K562 (cell line): ENCODE measurements at regions not wholly inside any gene's neighbourhood (a gene's known extent, or its start where the extent isn't known, plus 50 kb on each side); places are given as distances from the start of the nearest gene placed in this dataset.

Experiments used
- ATAC-seq: fragments of 200-7000 bp; cut with Tn5 transposase; 3 replicates; pipeline ENCODE4 v1.9.1; 2020; ENCODE audit warnings: moderate library complexity
- BruUV-seq: library from RNA; stranded (reverse); fragments of 400-500 nt; replicated peaks from 2 replicates; lab custom pipeline; 2021; lab: Mats Ljungman, UMichigan
- CTCF ChIA-PET: fragments of 300-600 bp; formaldehyde crosslinking; extraction: SDS; loops from one replicate; lab custom pipeline; 2021; ENCODE audit warnings: low intra/inter-chr PET ratio; lab: Yijun Ruan, JAX
- POLR2A ChIA-PET: fragments of 300-600, 350-650 bp; sonication (Branson Sonifier 250); formaldehyde crosslinking; extraction: SDS; loops from one replicate; lab custom pipeline; 2021; ENCODE audit warnings: antibody characterized with exemption, inconsistent platforms; lab: Yijun Ruan, JAX
- DNase-seq, 4 experiments: peaks; one replicate each; pipeline versions ENCODE4 v3.0.0 to v3.0.0-alpha.2; 2011 to 2018; ENCODE audit warnings: low spot score in 3 of 4, mixed read lengths in 3 of 4; ENCODE audit errors: extremely low read depth in 1 of 4
- FAIRE-seq: peaks from 2 replicates; lab custom pipeline; 2011; peaks lifted over from hg19 to GRCh38; lab: Jason Lieb, UNC
- H2AFZ ChIP-seq: 2 replicates; pipeline ENCODE4 v1.6.0; 2011; ENCODE audit warnings: low read depth, low read length, control low read depth, inconsistent platforms
- H3K27ac ChIP-seq: fragments of 200-600 bp; 3 replicates; pipeline ENCODE4 v1.8.0; 2011; ENCODE audit warnings: low read depth, mild to moderate bottlenecking, control low read depth, inconsistent platforms, low read length, moderate library complexity, mixed read lengths; ENCODE audit errors: extremely low read depth
- H3K27me3 ChIP-seq, 2 experiments: fragments of 300-600 bp in 1 of 2; 2 replicates in 1 of 2; 3 replicates in 1 of 2; pipeline versions ENCODE4 v1.6.0 to v1.8.0; 2011; ENCODE audit warnings: inconsistent platforms in 2 of 2, low read length in 2 of 2, mild to moderate bottlenecking in 1 of 2, mixed read lengths in 1 of 2, moderate library complexity in 1 of 2; ENCODE audit not compliant: control insufficient read depth in 2 of 2, insufficient read depth in 2 of 2
- H3K36me3 ChIP-seq: fragments of 300-600 bp; 3 replicates; pipeline ENCODE4 v1.8.0; 2011; ENCODE audit warnings: mild to moderate bottlenecking, low read length, inconsistent platforms; ENCODE audit not compliant: control insufficient read depth, insufficient read depth
- H3K4me1 ChIP-seq, 2 experiments: fragments of 200-600 bp in 1 of 2; replicated peaks in 1 of 2; 2 replicates in 1 of 2; 3 replicates in 1 of 2; pipeline versions ENCODE4 v1.5.1 to v1.8.0; 2011; ENCODE audit warnings: inconsistent platforms in 2 of 2, low read length in 2 of 2, mild to moderate bottlenecking in 1 of 2, mixed read lengths in 1 of 2, moderate library complexity in 1 of 2; ENCODE audit not compliant: control insufficient read depth in 2 of 2, insufficient read depth in 2 of 2
- H3K4me2 ChIP-seq: 2 replicates; pipeline ENCODE4 v1.6.1; 2011; ENCODE audit warnings: low read length, control low read depth, inconsistent platforms, mixed read lengths; ENCODE audit not compliant: insufficient read depth
- H3K4me3 ChIP-seq: fragments of 200-600 bp; sonication (generic), shearing (Covaris generic); 2 replicates; pipeline ENCODE4 v1.5.1; 2016; ENCODE audit warnings: control low read depth, inconsistent platforms
- H3K79me2 ChIP-seq: fragments of 200-600 bp; 3 replicates; pipeline ENCODE4 v1.8.0; 2011; ENCODE audit warnings: low read length, inconsistent platforms; ENCODE audit not compliant: control insufficient read depth, insufficient read depth
- H3K9ac ChIP-seq, 2 experiments: 2 replicates each; pipeline versions ENCODE4 v1.6.0 to v1.6.1; 2011; ENCODE audit warnings: low read depth in 2 of 2, low read length in 2 of 2, control low read depth in 1 of 2, inconsistent platforms in 1 of 2, mild to moderate bottlenecking in 1 of 2, mixed read lengths in 1 of 2; ENCODE audit not compliant: insufficient read depth in 1 of 2
- H3K9me1 ChIP-seq: one replicate; pipeline ENCODE4 v1.6.0; 2011; ENCODE audit warnings: inconsistent platforms, mild to moderate bottlenecking, low read length, moderate library complexity; ENCODE audit not compliant: control insufficient read depth, insufficient read depth
- H3K9me3 ChIP-seq: replicated peaks from 2 replicates; pipeline ENCODE4 v1.5.1; 2011; ENCODE audit warnings: low read depth, low read length, inconsistent platforms; ENCODE audit not compliant: control insufficient read depth, insufficient read depth
- H4K20me1 ChIP-seq: replicated peaks from 2 replicates; pipeline ENCODE4 v1.6.1; 2011; ENCODE audit warnings: low read length, inconsistent platforms, mixed read lengths; ENCODE audit not compliant: control insufficient read depth, insufficient read depth
- MYC ChIP-seq, 2 experiments: fragments of 250-450 bp in 1 of 2; sonication (Bioruptor Pico) in 1 of 2; IDR thresholded peaks; 2 replicates each; pipeline versions ENCODE4 v1.5.1 to v1.6.1; 2012 to 2021; ENCODE audit warnings: low read depth in 2 of 2, borderline replicate concordance in 1 of 2, improper control_type of control experiment in 1 of 2, low read length in 1 of 2, mild to moderate bottlenecking in 1 of 2, moderate library complexity in 1 of 2
- PHF20 ChIP-seq: fragments of 450-650 bp; IDR thresholded peaks from 2 replicates; pipeline ENCODE4 v1.6.1; 2018; ENCODE audit not compliant: partially characterized antibody
- TCF3 ChIP-seq: sonication (generic); formaldehyde crosslinking; IDR thresholded peaks from 2 replicates; pipeline ENCODE4 v1.4.0; 2020; ENCODE audit warnings: mild to moderate bottlenecking, missing genetic modification reagents
- WHSC1 ChIP-seq: IDR thresholded peaks from one replicate; pipeline ENCODE4 v1.6.1; 2012; ENCODE audit warnings: low read length, control low read depth, inconsistent platforms
- ZC3H8 ChIP-seq: fragments of 450-650 bp; IDR thresholded peaks from 2 replicates; pipeline ENCODE4 v1.6.1; 2017
- ZNF431 ChIP-seq: sonication (generic); formaldehyde crosslinking; IDR thresholded peaks from 2 replicates; pipeline ENCODE4 v1.8.0; 2022; ENCODE audit warnings: mild to moderate bottlenecking, missing genetic modification reagents
- ZNF445 ChIP-seq: fragments of 250-450 bp; sonication (Bioruptor Pico); IDR thresholded peaks from 2 replicates; pipeline ENCODE4 v1.4.0; 2020; ENCODE audit warnings: low read depth, mild to moderate bottlenecking, moderate library complexity
- WGBS: fragments of 100-300 bp; shearing (Covaris generic); methylation state at CpG from one replicate; pipeline ENCODE4 v1.1.6; 2016; ENCODE audit warnings: low coverage, mixed read lengths; ENCODE audit not compliant: insufficient coverage; ENCODE audit errors: missing lambda C conversion rate; 5-methylcytosine and 5-hydroxymethylcytosine counted together
- in situ Hi-C: fragments of 300-500 bp; cut with MboI; formaldehyde crosslinking; loops from 4 replicates; pipeline ENCODE4 v1.15.0; 2018; ENCODE audit warnings: inconsistent platforms, mixed read lengths
- intact Hi-C: fragments of 100-400 bp; cut with micrococcal nuclease; formaldehyde crosslinking; loops from 2 replicates; pipeline ENCODE4 v1.14.2; 2022
- TF ChIP-seq, protein P1 (sequence below): fragments of 250-450 bp; sonication (Bioruptor Pico); IDR thresholded peaks from 2 replicates; pipeline ENCODE4 v1.8.0; 2022; ENCODE audit warnings: moderate library complexity, mild to moderate bottlenecking, inconsistent platforms

DNA sequence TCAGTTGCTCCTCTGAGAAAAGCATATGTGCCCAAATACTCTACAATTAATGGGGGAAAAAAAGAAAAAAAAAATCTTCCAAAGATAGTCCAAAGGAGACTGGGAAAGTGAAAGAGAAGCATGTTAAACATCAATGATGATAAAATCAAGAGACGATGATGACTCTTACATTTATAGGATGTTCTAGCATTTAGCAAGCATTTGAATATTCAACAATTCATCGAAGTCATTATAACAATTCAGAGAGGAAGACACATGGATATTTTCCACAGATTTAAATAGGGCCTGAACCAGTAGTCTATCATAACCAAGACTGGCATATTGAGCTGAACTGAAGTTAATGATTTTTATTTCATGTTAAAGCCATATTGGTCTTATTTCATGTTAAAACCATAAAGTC lies 528.4 kb downstream of the INHBA start:
- no peak for TF ChIP-seq WHSC1
- no peak for TF ChIP-seq TCF3 (CRISPR knock-in tag)
- TF ChIP-seq ZNF445 (CRISPR knock-in tag) = no peak
- no peak for TF ChIP-seq PHF20
- TF ChIP-seq, protein P1, sequence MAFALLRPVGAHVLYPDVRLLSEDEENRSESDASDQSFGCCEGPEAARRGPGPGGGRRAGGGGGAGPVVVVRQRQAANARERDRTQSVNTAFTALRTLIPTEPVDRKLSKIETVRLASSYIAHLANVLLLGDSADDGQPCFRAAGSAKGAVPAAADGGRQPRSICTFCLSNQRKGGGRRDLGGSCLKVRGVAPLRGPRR (CRISPR knock-in tag) = no peak
- TF ChIP-seq ZNF431 = no peak
- Histone ChIP-seq H3K4me1 (no peaks in the 10 kb centered on the region), H3K36me3 (no peaks in the 10 kb centered on the region), H2AFZ (no peak overlapping the region), H3K9ac (no peak overlapping the region), H3K4me2 (no peak overlapping the region), H3K27ac (no peak overlapping the region), H3K9me3 (no peaks in the 10 kb centered on the region; the same call in 1 of the 2 replicates), H3K27me3 (no peaks in the 10 kb centered on the region), H3K9me1 (no peaks in the 10 kb centered on the region), H3K79me2 (no peaks in the 10 kb centered on the region), H3K4me3 (no peak overlapping the region), H4K20me1 (no peaks in the 10 kb centered on the region)
- intact Hi-C loops = no loop called here
- no TSS peak for BruUV-seq
- in situ Hi-C loops = no loop called here
- FAIRE-seq (no peak), ATAC-seq (no peak), DNase-seq (no peak)
- ChIA-PET CTCF (no interaction called here), POLR2A (interaction anchor here (0.6 kb wide), 1 partner anchor 122 kb away, joined by 3 read pairs; no protein-coding TSS in a partner anchor)
- WGBS = 0% methylated on average over 2 of the region's 2 CpGs

DNA sequence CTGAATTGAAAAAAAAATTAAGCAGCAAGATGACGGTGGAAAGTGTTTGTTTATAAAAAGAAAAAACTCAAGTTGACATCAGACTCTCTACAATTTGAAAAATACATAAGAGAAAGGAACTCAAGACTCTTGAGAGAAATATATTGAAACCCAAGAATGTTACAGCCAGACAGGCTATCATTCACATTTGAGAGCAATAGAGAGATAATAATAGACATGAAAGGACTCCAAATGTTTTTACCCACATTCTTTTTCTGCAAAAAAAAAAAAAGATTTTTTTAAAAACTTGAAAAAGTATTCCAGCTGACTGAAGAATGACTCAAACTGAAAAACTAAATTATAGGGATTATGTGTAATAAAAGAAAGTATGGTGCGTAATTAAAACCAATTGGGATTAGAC lies 532.4 kb downstream of the INHBA start:
- POLR2A ChIA-PET = no interaction called here

More for the DNA sequence above, 532.4 kb downstream of the INHBA start:
- Histone ChIP-seq H4K20me1 (no peaks in the 10 kb centered on the region), H3K9ac (no peak overlapping the region), H3K27ac (no peak overlapping the region), H3K9me3 (no peaks in the 10 kb centered on the region; the same call in 1 of the 2 replicates)
- WGBS = 3% methylated on average over 2 of the region's 2 CpGs
- TF ChIP-seq MYC (IDR thresholded peaks at IDR 0.05; ENCODE audit: low read depth, low read length) (no peak), MYC (CRISPR knock-in tag; IDR thresholded peaks at IDR 0.05; ENCODE audit: borderline replicate concordance, low read depth) (no peak), ZC3H8 (no peak)
- TF ChIP-seq, all 486 proteins: peak for 0
- BruUV-seq = no TSS peak
- Histone ChIP-seq H3K4me2 (no peak overlapping the region), H3K4me1 (no peaks in the 10 kb centered on the region), H3K27me3 (no peaks in the 10 kb centered on the region), H2AFZ (no peak overlapping the region), H3K36me3 (no peaks in the 10 kb centered on the region), H3K9me1 (no peaks in the 10 kb centered on the region), H3K79me2 (no peaks in the 10 kb centered on the region), H3K4me3 (no peak overlapping the region)
- in situ Hi-C loops (no loop called here), intact Hi-C loops (no loop called here)
- CTCF ChIA-PET = no interaction called here
- ATAC-seq = no peak
- DNase-seq = no peak
- FAIRE-seq = no peak
